ENCODE measurements at regions not wholly inside any gene's neighbourhood (a gene's known extent, or its start where the extent isn't known, plus 50 kb on each side); places are given as distances from the start of the nearest gene placed in this dataset.

GRCh38 chr12:90172524-90172923 is 463.9 kb upstream of the ATP2B1 start:
- Histone ChIP-seq H3K27ac (no peak overlapping the region), H3K27me3 (no peaks in the 10 kb centered on the region), H3K36me3 (replicated peaks in 1 of 2; ENCODE audit: insufficient read depth in 1 of 2, low read depth in 2 of 2) (no peaks in the 10 kb centered on the region), H3K4me1 (no peaks in the 10 kb centered on the region), H3K4me3 (no peak overlapping the region), H3K9me3 (no peaks in the 10 kb centered on the region)
- DNase-seq (no peak), ATAC-seq (no peak)
- TF ChIP-seq POLR2A (IDR thresholded peaks at IDR 0.05) (no peak), CTCF (IDR thresholded peaks at IDR 0.05) (no peak)
- WGBS, 2 donors: 58 to 63% methylated on average over 3 of the region's 3 CpGs
- intact Hi-C loops (cut with DNase I): no loop called here

GRCh38 chr12:90170740-90171139 is 462.1 kb upstream of the ATP2B1 start:
- WGBS, 2 donors: 76 to 80% methylated on average over 1 of the region's 1 CpG
- H3K9me3 ChIP-seq: no peaks in the 10 kb centered on the region
- H3K4me1 ChIP-seq: no peaks in the 10 kb centered on the region
- no peaks in the 10 kb centered on the region for H3K36me3 ChIP-seq (replicated peaks in 1 of 2; ENCODE audit: insufficient read depth in 1 of 2, low read depth in 2 of 2)
- no peak overlapping the region for H3K27ac ChIP-seq
- DNase-seq (no peak), ATAC-seq (no peak)
- no peak overlapping the region for H3K4me3 ChIP-seq
- no peak for TF ChIP-seq CTCF (IDR thresholded peaks at IDR 0.05)
- TF ChIP-seq POLR2A (IDR thresholded peaks at IDR 0.05): no peak
- H3K27me3 ChIP-seq: no peaks in the 10 kb centered on the region
- intact Hi-C loops (cut with DNase I): no loop called here

- WGBS, 2 donors: 84 to 86% methylated on average over 8 of the region's 8 CpGs
- H3K4me1 ChIP-seq: no peaks in the 10 kb centered on the region
- intact Hi-C loops (cut with DNase I): no loop called here
- H3K4me3 ChIP-seq: no peak overlapping the region
- ATAC-seq (no peak), DNase-seq (no peak)
- no peak overlapping the region for H3K27ac ChIP-seq
- H3K9me3 ChIP-seq: no peaks in the 10 kb centered on the region
- no peaks in the 10 kb centered on the region for H3K27me3 ChIP-seq
- TF ChIP-seq POLR2A (IDR thresholded peaks at IDR 0.05): no peak
- TF ChIP-seq CTCF (IDR thresholded peaks at IDR 0.05): no peak
- H3K36me3 ChIP-seq (replicated peaks in 1 of 2; ENCODE audit: insufficient read depth in 1 of 2, low read depth in 2 of 2): no peaks in the 10 kb centered on the region
Observed at GRCh38 chr12:90167518-90168208, 459.0 kb upstream of the ATP2B1 start.

- Histone ChIP-seq H3K27ac (no peak overlapping the region), H3K9me3 (no peaks in the 10 kb centered on the region), H3K36me3 (replicated peaks in 1 of 2; ENCODE audit: insufficient read depth in 1 of 2, low read depth in 2 of 2) (no peaks in the 10 kb centered on the region), H3K4me1 (no peaks in the 10 kb centered on the region), H3K4me3 (no peak overlapping the region), H3K27me3 (no peaks in the 10 kb centered on the region)
- DNase-seq: no peak
- intact Hi-C loops (cut with DNase I): no loop called here
- no peak for TF ChIP-seq POLR2A (IDR thresholded peaks at IDR 0.05)
- no peak for TF ChIP-seq CTCF (IDR thresholded peaks at IDR 0.05)
- 73 to 75% methylated on average over 2 of the region's 2 CpGs for WGBS, 2 donors
- ATAC-seq: no peak
Observed at GRCh38 chr12:90166671-90167070, 458.0 kb upstream of the ATP2B1 start.

GRCh38 chr12:90166012-90166411 is 457.4 kb upstream of the ATP2B1 start:
- no peak overlapping the region for H3K27ac ChIP-seq
- no peak for ATAC-seq
- no peaks in the 10 kb centered on the region for H3K27me3 ChIP-seq
- TF ChIP-seq POLR2A (IDR thresholded peaks at IDR 0.05): no peak
- no peak for TF ChIP-seq CTCF (IDR thresholded peaks at IDR 0.05)
- no peaks in the 10 kb centered on the region for H3K36me3 ChIP-seq (replicated peaks in 1 of 2; ENCODE audit: insufficient read depth in 1 of 2, low read depth in 2 of 2)
- no peaks in the 10 kb centered on the region for H3K4me1 ChIP-seq
- 59 to 87% methylated on average over 1 of the region's 1 CpG for WGBS, 2 donors
- H3K4me3 ChIP-seq: no peak overlapping the region
- H3K9me3 ChIP-seq: no peaks in the 10 kb centered on the region
- intact Hi-C loops (cut with DNase I): no loop called here
- no peak for DNase-seq
